GM18520 (cell line): ENCODE measurements at regions not wholly inside any gene's neighbourhood (a gene's known extent, or its start where the extent isn't known, plus 50 kb on each side); places are given as distances from the start of the nearest gene placed in this dataset.

Source experiments
- ATAC-seq: cut with Tn5 transposase; IDR thresholded peaks from one replicate; pipeline ENCODE4 v1.9.1; 2021; ENCODE audit not compliant: unreplicated experiment

- no peak for ATAC-seq
These were observed 447.3 kb downstream of the C4orf33 start for GRCh38 chr4:129543299-129543698.

GRCh38 chr4:129545599-129546278 lies 449.8 kb downstream of the C4orf33 start:
- ATAC-seq: no peak

GRCh38 chr4:129546531-129546930 lies 450.6 kb downstream of the C4orf33 start:
- ATAC-seq: no peak

GRCh38 chr4:129550281-129550785 lies 454.4 kb downstream of the C4orf33 start:
- no peak for ATAC-seq

GRCh38 chr4:129561280-129561679 lies 465.3 kb downstream of the C4orf33 start:
- ATAC-seq: no peak

DNA sequence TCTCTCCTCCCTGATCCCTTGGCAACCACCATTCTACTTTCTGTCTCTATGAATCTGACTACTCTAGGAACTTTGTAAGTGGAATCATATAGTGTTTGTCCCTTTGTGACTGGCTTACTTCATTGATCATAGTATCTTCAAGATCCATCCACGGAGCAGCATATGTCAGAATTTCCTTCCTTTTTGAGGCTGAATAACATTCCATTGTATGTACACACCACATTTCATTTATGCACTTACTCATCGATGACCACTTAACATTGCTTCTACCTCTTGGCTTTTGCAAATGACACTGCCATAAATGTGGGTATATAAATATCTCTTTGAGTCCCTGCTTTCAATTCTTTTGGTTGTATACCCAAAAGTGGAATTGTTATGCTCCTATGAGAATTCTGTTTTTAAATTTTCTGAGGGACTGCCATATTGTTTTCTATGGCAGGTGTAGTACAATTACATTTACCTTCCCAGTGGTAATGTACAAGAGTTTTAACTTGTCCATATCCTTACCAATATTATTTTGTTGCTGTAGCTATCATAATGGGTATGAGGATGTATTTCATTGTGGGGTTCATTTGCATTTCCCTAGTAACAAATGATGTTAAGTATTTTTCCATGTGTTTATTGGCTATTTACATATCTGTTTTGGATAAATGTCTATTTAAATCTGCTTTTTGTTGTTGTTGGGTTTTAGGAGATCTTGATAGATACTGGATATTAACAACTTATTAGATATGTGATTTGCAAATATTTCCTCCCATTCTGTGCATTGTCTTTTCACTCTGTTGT lies 466.1 kb downstream of the C4orf33 start:
- ATAC-seq: no peak

DNA sequence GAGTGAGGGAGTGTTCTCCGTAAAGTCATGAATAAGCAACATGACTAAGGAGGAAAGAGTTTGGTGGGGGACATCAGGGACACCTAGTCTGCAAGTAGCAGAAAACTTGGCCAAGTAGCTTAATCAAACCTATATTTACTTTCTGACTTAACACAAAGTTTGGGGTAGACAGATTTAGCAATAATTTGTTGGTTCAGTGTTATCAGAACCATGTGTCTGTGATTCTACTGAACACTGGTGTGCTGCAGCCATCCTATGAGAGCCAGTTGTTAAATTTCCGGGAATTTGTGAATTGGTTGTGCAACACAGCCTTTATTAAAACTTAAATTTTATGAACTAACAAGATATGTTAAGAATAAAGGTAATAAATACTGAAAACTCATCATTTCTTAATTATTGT lies 469.3 kb downstream of the C4orf33 start:
- ATAC-seq: no peak

DNA sequence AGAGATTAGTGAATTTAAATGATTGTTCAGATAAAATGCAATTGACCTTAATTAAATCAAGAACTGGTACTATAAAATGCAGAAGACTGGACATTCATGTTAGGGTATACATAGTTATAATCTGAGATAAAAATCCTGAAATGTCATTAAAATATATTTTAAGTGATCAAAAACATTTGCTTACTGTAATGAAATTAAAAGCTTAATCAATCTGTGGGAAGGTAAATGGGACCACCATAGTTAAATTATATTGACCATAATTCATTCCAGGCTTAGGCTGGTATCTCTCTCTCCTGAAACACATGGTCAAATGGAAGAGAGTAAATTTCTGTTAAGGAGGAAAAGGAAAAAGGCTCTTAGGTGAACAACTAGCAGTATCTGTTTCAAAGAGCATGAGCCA lies 474.4 kb downstream of the C4orf33 start:
- ATAC-seq: no peak

GRCh38 chr4:129578336-129578735 lies 482.4 kb downstream of the C4orf33 start:
- ATAC-seq: no peak

DNA sequence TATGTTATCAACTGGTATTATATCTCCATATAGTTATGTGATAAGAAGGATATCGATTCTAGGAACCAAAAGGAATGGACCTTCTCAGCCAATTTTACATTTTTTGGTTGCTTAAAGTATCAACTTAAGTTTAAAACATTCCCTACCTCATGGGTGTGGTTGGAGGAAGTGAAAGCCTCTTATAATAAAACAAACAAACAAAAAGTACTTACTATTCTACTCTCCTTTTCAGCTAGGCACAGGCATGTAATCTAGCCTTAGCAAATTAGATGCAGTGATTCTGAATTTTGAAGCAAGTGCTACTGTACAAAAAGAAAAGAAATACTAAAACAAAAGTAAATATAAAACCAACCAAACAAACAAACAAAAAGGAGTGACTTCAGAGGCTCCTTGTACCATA lies 485.4 kb downstream of the C4orf33 start:
- ATAC-seq: no peak

DNA sequence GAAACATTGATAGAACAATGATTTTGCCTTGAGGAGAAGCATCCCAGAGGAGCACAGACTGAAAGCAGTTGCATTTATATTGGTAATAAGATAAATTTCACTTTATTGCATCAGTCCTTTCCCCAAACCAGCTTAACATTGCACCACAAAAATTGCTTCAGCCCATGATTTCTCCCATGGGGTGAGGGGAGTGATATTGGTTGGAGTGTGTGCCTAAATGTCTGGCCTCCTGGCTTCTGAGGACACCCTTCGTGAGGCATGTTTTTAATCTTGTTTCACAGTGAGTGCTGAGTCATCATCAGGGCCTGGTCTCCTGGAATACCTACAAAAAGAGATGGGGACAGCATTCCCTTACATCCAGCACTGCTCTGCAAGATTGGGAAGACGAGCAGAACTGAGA lies 487.9 kb downstream of the C4orf33 start:
- ATAC-seq: no peak

- ATAC-seq: no peak
These were observed 502.6 kb downstream of the C4orf33 start for GRCh38 chr4:129598582-129598981.

DNA sequence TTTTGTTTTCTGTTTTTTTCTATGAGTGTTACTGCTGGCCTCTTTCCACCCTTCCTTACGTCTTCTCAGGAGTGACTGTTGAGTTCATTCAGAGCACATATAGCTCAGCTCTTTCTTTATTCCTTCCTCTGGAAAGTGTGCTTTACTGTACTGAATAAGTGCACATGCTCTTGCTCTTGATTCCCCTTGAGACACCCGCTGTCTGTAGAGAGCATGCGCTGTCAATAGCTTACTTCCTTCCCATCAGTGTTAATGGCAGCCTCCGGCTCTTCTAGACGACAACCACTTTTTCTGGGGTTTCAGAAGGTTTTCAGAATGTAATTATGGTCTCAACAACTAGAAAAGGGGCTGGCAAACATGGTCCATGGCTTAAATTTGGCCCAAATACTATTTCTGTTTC lies 504.9 kb downstream of the C4orf33 start:
- ATAC-seq: no peak

GRCh38 chr4:129602447-129602846 lies 506.5 kb downstream of the C4orf33 start:
- no peak for ATAC-seq

DNA sequence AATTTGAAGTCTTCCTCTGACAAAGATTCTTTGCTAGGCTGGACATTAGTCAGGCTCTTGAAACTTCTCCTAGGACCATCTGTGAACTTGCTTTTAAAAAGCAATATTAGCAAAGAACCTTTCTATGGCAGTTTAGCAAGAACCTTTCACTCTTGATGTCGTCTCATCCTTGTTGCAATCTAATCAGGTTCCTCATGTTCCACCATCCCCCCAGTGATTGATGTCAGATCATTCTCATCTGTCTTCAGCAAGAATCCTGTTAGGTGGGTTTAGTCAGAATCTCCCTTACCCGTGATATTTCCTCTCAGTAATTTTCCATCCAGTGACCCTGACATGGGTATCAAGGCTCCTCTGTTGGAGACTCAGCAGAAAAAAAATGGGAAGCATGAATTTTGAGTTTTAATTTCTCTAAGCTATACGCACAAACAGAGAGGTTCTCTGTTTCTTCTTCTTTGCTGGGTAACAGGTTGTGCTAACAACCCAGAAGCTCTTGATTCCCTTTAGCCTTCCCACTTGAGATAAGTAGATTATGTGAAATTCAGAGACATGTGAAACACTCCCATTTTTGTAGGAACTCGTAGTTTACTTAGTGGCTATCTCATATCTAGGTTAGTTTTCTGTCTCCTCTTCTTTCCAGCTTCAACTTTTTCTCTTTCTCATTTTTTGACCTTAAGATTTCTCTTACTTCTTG lies 507.4 kb downstream of the C4orf33 start:
- no peak for ATAC-seq

DNA sequence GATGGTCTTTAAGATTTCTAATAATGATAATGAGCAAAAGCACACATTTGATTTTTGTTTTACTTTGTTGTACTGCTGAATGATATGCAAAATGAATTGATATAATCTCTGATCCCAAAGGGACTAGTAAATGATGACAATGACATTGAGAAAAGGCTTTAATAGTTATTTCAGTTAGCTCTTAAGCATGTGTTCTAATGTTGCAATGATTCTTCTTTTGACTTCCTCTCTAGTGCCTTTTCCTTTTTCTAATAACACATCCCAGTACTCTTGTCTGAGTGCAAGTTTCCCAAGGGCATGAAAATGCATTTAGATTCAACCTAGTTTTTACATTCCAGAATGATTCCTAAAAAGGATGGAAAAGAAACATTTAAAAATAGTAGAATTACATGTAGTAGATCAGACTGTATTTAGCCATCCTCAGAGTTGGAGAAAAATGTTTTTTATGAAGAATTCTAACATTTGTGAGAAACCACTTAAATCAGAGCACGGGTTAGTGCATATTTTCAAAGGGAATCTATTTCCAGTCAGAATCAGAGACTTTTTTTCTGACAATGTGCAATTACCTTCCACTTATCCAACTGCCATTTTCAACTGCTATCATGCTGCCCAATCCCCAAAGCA lies 508.8 kb downstream of the C4orf33 start:
- no peak for ATAC-seq

DNA sequence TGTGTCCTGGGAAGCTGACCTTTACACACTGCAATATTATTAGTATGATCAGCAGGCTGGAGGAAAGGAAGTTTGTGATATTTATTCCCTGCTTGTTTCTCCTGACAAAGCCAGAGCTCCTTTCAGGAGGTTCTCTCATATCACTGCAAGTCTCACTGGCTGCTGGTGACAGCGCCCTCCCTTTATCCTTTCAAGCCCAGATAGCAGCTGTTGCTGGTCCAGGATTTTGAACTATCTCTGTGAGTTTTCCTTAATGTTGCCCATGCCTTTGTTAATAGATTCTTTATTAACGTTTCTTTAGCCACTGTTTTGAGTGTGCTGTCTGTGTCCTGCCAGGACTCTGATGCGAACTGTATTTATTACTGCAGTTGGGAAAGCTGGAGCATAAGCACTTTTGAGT lies 518.7 kb downstream of the C4orf33 start:
- ATAC-seq: no peak

DNA sequence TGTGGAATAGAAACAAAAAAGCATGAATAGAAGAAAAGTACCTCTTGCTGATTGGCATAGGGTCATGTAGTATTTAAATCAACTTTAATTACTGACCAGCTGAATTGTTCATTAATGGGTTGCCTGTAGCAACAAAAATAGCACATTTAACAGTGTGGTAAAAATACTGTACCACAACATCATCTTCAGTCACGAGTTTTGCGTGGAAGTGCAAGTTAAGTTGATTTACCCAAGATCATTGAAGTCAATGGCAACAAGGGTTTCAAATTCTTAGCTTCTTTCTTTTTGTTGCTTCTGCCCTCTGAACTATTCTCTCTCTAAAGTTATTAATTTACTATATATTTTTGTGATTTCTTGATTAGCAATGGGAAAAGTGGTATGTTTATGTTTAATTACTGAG lies 526.6 kb downstream of the C4orf33 start:
- no peak for ATAC-seq

GRCh38 chr4:129623233-129623875 lies 527.4 kb downstream of the C4orf33 start:
- ATAC-seq: no peak

GRCh38 chr4:129641179-129641578 lies 545.2 kb downstream of the C4orf33 start:
- ATAC-seq: peak; percentile 55

DNA sequence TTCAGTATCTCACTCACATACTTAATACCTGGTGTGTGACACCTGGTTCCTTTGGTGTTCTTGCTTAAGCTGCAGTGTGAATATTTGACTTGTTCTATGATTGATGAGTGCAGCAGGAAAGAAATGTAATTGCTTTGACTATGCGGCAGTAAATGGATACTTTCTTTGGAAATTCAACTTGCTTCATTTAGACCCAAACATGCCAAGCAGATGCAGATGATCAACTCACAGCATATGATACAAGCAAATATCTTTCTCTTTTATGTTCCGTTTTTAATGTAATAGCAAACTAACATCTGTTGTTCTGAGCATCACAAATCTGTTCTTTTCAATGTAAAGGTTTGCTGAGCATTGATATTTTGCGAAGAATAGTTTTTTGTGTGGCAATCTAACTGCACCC lies 549.5 kb downstream of the C4orf33 start:
- no peak for ATAC-seq
